Panc1 (cell line): ENCODE measurements at regions not wholly inside any gene's neighbourhood (a gene's known extent, or its start where the extent isn't known, plus 50 kb on each side); places are given as distances from the start of the nearest gene placed in this dataset.

Experiments
- ATAC-seq: fragments of 200-7000 bp; cut with Tn5 transposase; 2 replicates; pipeline ENCODE4 v1.9.1; 2020; ENCODE audit warnings: mild to moderate bottlenecking, moderate library complexity
- BruUV-seq: library from RNA; stranded (reverse); fragments of 400-500 nt; replicated peaks from 2 replicates; lab custom pipeline; 2021; lab: Mats Ljungman, UMichigan
- CTCF ChIA-PET: fragments of 300-600 bp; sonication (Branson Sonifier 250); formaldehyde crosslinking; loops from one replicate; lab custom pipeline; 2022; ENCODE audit warnings: antibody characterized with exemption; lab: Charles Lee
- POLR2A ChIA-PET: fragments of 300-600 bp; sonication (Branson Sonifier 250); formaldehyde crosslinking; loops from one replicate; lab custom pipeline; 2022; ENCODE audit warnings: antibody characterized with exemption; lab: Charles Lee
- DNase-seq: peaks from one replicate; pipeline ENCODE4 v3.0.0-alpha.2; 2010; ENCODE audit warnings: low read depth, low spot score
- H3K27ac ChIP-seq: 2 replicates; pipeline ENCODE4 v1.5.1; 2011; ENCODE audit warnings: mild to moderate bottlenecking, low read length, inconsistent platforms
- H3K27me3 ChIP-seq: fragments of 200-500 bp; sonication (Bioruptor generic); 2 replicates; pipeline ENCODE4 v1.6.0; 2014; ENCODE audit warnings: low read length, inconsistent platforms; ENCODE audit not compliant: control insufficient read depth, insufficient read depth
- H3K36me3 ChIP-seq: fragments of 200-500 bp; sonication (Bioruptor generic); 2 replicates; pipeline ENCODE4 v1.5.1; 2014; ENCODE audit warnings: inconsistent platforms, mild to moderate bottlenecking, low read length, moderate library complexity; ENCODE audit not compliant: control insufficient read depth, insufficient read depth
- H3K4me1 ChIP-seq: 2 replicates; pipeline ENCODE4 v1.5.1; 2011; ENCODE audit warnings: inconsistent platforms, mild to moderate bottlenecking, low read length, moderate library complexity; ENCODE audit not compliant: control insufficient read depth, insufficient read depth
- H3K4me3 ChIP-seq, 2 experiments: 2 replicates each; pipeline ENCODE4 v1.5.1; 2011 to 2012; ENCODE audit warnings: low read depth in 2 of 2, low read length in 2 of 2, mild to moderate bottlenecking in 2 of 2, inconsistent platforms in 1 of 2, moderate library complexity in 1 of 2
- H3K9me3 ChIP-seq: fragments of 200-500 bp; sonication (Bioruptor generic); 2 replicates; pipeline ENCODE4 v1.5.1; 2014; ENCODE audit warnings: low read depth, mild to moderate bottlenecking, inconsistent platforms, low read length, moderate library complexity; ENCODE audit not compliant: control insufficient read depth, insufficient read depth
- POLR2AphosphoS5 ChIP-seq: IDR thresholded peaks from 2 replicates; pipeline ENCODE4 v1.6.1; 2012; ENCODE audit warnings: mild to moderate bottlenecking, low read depth, low read length, moderate library complexity
- SIN3A ChIP-seq: IDR thresholded peaks from 2 replicates; pipeline ENCODE4 v1.6.1; 2012; ENCODE audit warnings: low read depth, mild to moderate bottlenecking, low read length, moderate library complexity, borderline replicate concordance; ENCODE audit not compliant: insufficient read depth
- TCF7L2 ChIP-seq: IDR thresholded peaks from 2 replicates; pipeline ENCODE4 v1.6.1; 2011; ENCODE audit warnings: mild to moderate bottlenecking, low read depth, low read length, inconsistent platforms
- in situ Hi-C: cut with HindIII; loops from 2 replicates; pipeline ENCODE4 v1.10.0; 2016; ENCODE audit warnings: low sequenced_read_pairs, low pct_unique_long_range_greater_than_20kb
- intact Hi-C: fragments of 100-400 bp; cut with micrococcal nuclease; formaldehyde crosslinking; loops from one replicate; pipeline ENCODE4 v1.10.0; 2022; ENCODE audit not compliant: unreplicated experiment
- TF ChIP-seq, protein P1 (sequence below), 2 experiments: IDR thresholded peaks; 2 replicates each; pipeline ENCODE4 v1.6.1; 2011 to 2012; ENCODE audit warnings: low read depth in 2 of 2, control low read depth in 1 of 2, low read length in 1 of 2, mild to moderate bottlenecking in 1 of 2, moderate library complexity in 1 of 2; ENCODE audit not compliant: insufficient read depth in 1 of 2
- TF ChIP-seq, protein P2 (sequence below): fragments of 450-650 bp; IDR thresholded peaks from 2 replicates; pipeline ENCODE4 v1.5.1; 2017; ENCODE audit warnings: mild to moderate bottlenecking

- in situ Hi-C loops (no loop called here), intact Hi-C loops (no loop called here)
- DNase-seq (no peak), ATAC-seq (no peak)
- Histone ChIP-seq H3K27ac (no peak overlapping the region), H3K36me3 (no peaks in the 10 kb centered on the region), H3K4me3 (no peak overlapping the region), H3K9me3 (no peaks in the 10 kb centered on the region), H3K27me3 (no peaks in the 10 kb centered on the region), H3K4me1 (no peaks in the 10 kb centered on the region)
- CTCF ChIA-PET, result interaction anchor here (0.5 kb wide), 1 partner anchor 478 kb away, joined by 3 read pairs; no protein-coding TSS in a partner anchor
- no TSS peak for BruUV-seq
- TF ChIP-seq, protein P1, sequence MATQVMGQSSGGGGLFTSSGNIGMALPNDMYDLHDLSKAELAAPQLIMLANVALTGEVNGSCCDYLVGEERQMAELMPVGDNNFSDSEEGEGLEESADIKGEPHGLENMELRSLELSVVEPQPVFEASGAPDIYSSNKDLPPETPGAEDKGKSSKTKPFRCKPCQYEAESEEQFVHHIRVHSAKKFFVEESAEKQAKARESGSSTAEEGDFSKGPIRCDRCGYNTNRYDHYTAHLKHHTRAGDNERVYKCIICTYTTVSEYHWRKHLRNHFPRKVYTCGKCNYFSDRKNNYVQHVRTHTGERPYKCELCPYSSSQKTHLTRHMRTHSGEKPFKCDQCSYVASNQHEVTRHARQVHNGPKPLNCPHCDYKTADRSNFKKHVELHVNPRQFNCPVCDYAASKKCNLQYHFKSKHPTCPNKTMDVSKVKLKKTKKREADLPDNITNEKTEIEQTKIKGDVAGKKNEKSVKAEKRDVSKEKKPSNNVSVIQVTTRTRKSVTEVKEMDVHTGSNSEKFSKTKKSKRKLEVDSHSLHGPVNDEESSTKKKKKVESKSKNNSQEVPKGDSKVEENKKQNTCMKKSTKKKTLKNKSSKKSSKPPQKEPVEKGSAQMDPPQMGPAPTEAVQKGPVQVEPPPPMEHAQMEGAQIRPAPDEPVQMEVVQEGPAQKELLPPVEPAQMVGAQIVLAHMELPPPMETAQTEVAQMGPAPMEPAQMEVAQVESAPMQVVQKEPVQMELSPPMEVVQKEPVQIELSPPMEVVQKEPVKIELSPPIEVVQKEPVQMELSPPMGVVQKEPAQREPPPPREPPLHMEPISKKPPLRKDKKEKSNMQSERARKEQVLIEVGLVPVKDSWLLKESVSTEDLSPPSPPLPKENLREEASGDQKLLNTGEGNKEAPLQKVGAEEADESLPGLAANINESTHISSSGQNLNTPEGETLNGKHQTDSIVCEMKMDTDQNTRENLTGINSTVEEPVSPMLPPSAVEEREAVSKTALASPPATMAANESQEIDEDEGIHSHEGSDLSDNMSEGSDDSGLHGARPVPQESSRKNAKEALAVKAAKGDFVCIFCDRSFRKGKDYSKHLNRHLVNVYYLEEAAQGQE (IDR thresholded peaks at IDR 0.05; ENCODE audit: insufficient read depth in 1 of 2, low read depth in 2 of 2, low read length in 1 of 2), result no peak
- no peak for TF ChIP-seq POLR2AphosphoS5
- TF ChIP-seq, protein P2, sequence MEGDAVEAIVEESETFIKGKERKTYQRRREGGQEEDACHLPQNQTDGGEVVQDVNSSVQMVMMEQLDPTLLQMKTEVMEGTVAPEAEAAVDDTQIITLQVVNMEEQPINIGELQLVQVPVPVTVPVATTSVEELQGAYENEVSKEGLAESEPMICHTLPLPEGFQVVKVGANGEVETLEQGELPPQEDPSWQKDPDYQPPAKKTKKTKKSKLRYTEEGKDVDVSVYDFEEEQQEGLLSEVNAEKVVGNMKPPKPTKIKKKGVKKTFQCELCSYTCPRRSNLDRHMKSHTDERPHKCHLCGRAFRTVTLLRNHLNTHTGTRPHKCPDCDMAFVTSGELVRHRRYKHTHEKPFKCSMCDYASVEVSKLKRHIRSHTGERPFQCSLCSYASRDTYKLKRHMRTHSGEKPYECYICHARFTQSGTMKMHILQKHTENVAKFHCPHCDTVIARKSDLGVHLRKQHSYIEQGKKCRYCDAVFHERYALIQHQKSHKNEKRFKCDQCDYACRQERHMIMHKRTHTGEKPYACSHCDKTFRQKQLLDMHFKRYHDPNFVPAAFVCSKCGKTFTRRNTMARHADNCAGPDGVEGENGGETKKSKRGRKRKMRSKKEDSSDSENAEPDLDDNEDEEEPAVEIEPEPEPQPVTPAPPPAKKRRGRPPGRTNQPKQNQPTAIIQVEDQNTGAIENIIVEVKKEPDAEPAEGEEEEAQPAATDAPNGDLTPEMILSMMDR, result no peak
- TF ChIP-seq SIN3A, result no peak
- no peak for TF ChIP-seq TCF7L2
- POLR2A ChIA-PET, result no interaction called here
Observed at GRCh38 chr5:164832516-164832915, 1327.1 kb downstream of the MAT2B start.

DNA sequence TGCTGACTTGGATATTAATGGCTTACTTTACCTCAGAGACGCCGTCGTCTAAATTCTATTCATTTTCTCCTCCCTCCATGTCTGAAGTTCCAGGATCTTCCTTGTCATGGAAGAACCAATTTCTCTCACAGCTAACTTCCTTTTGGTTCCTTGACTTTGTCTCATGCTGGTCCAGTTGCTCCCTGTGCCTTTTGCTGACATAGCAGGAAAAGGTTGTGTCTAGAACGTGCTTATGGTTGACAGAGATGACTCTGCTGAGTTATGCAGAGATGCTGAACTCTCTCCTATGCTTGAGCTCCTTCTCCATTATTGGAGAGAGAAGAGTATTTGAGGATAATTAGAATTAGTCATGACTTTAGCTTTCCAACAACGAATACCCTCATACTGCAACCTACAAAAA, 1338.9 kb downstream of the MAT2B start:
- Histone ChIP-seq H3K4me1 (no peaks in the 10 kb centered on the region), H3K9me3 (no peaks in the 10 kb centered on the region), H3K4me3 (no peak overlapping the region), H3K27me3 (no peaks in the 10 kb centered on the region), H3K27ac (no peak overlapping the region), H3K36me3 (no peaks in the 10 kb centered on the region)
- ChIA-PET POLR2A (no interaction called here), CTCF (no interaction called here)
- in situ Hi-C loops, result no loop called here
- ATAC-seq (no peak), DNase-seq (no peak)
- intact Hi-C loops, result no loop called here
- no TSS peak for BruUV-seq
- TF ChIP-seq, protein P2, result no peak
- no peak for TF ChIP-seq TCF7L2
- TF ChIP-seq, protein P1 (IDR thresholded peaks at IDR 0.05; ENCODE audit: insufficient read depth in 1 of 2, low read depth in 2 of 2, low read length in 1 of 2), result no peak
- no peak for TF ChIP-seq SIN3A
- no peak for TF ChIP-seq POLR2AphosphoS5
